ENCODE measurements at regions not wholly inside any gene's neighbourhood (a gene's known extent, or its start where the extent isn't known, plus 50 kb on each side); places are given as distances from the start of the nearest gene placed in this dataset.

GRCh38 chr2:236777408-236777807, 207.8 kb downstream of the ACKR3 start:
- TF ChIP-seq CTCF (IDR thresholded peaks at IDR 0.05) (no peak), POLR2A (IDR thresholded peaks at IDR 0.05) (no peak)

Measured in ovary (tissue), 3 donors.